GM20000 (cell line): ENCODE measurements at regions not wholly inside any gene's neighbourhood (a gene's known extent, or its start where the extent isn't known, plus 50 kb on each side); places are given as distances from the start of the nearest gene placed in this dataset.

Source experiments
- DNase-seq: peaks from one replicate; pipeline ENCODE4 v3.0.0; 2012; ENCODE audit warnings: low spot score
- CTCF ChIP-seq: IDR thresholded peaks from 2 replicates; pipeline ENCODE4 v1.5.1; 2012; ENCODE audit warnings: mild to moderate bottlenecking, control low read depth; ENCODE audit errors: extremely low read depth, missing control alignments

- TF ChIP-seq CTCF: no peak
- no peak for DNase-seq
Measured at GRCh38 chr13:111916201-111916600, 150.7 kb upstream of the SOX1 start.

- DNase-seq: no peak
- no peak for TF ChIP-seq CTCF
Measured at GRCh38 chr13:111917086-111917485, 149.9 kb upstream of the SOX1 start.

GRCh38 chr13:111917901-111918300 is 149.0 kb upstream of the SOX1 start:
- no peak for DNase-seq
- TF ChIP-seq CTCF: no peak

- no peak for TF ChIP-seq CTCF
Measured at GRCh38 chr13:111919286-111919685, 147.7 kb upstream of the SOX1 start.

GRCh38 chr13:111919849-111920248 is 147.1 kb upstream of the SOX1 start:
- DNase-seq: no peak
- no peak for TF ChIP-seq CTCF

More at GRCh38 chr13:111919286-111919685, 147.7 kb upstream of the SOX1 start:
- DNase-seq: no peak

GRCh38 chr13:111920306-111920931 is 146.5 kb upstream of the SOX1 start:
- TF ChIP-seq CTCF: no peak

GRCh38 chr13:111920932-111921705 is 145.8 kb upstream of the SOX1 start:
- DNase-seq: no peak
- TF ChIP-seq CTCF: no peak

More at GRCh38 chr13:111920306-111920931, 146.5 kb upstream of the SOX1 start:
- no peak for DNase-seq
